Transverse colon (tissue), 4 donors: ENCODE measurements at regions not wholly inside any gene's neighbourhood (a gene's known extent, or its start where the extent isn't known, plus 50 kb on each side); places are given as distances from the start of the nearest gene placed in this dataset.

Source experiments
- EP300 ChIP-seq: sonication (generic); formaldehyde crosslinking; IDR thresholded peaks from one replicate; pipeline ENCODE4 v1.6.1; 2017; ENCODE audit warnings: antibody characterized with exemption, low read depth
- POLR2A ChIP-seq: fragments of 450-650 bp; IDR thresholded peaks from one replicate; pipeline ENCODE4 v1.6.1; 2016; ENCODE audit warnings: antibody characterized with exemption, mild to moderate bottlenecking, moderate library complexity
- POLR2AphosphoS5 ChIP-seq, 3 donors: sonication (generic); formaldehyde crosslinking; IDR thresholded peaks; one replicate each; pipeline ENCODE4 v1.6.1; 2016; ENCODE audit warnings: antibody characterized with exemption in 3 of 3
- TF ChIP-seq, protein P1 (sequence below), 5 experiments: fragments of 200-600 bp in 3 of 5; fragments of 450-650 bp in 2 of 5; sonication (generic) in 3 of 5; IDR thresholded peaks; 1 replicate in 2 of 5; 2 replicates in 3 of 5; pipeline ENCODE4 v1.5.1; 2016 to 2017; ENCODE audit warnings: antibody characterized with exemption in 5 of 5, inconsistent platforms in 3 of 5, mild to moderate bottlenecking in 2 of 5, moderate library complexity in 1 of 5

DNA sequence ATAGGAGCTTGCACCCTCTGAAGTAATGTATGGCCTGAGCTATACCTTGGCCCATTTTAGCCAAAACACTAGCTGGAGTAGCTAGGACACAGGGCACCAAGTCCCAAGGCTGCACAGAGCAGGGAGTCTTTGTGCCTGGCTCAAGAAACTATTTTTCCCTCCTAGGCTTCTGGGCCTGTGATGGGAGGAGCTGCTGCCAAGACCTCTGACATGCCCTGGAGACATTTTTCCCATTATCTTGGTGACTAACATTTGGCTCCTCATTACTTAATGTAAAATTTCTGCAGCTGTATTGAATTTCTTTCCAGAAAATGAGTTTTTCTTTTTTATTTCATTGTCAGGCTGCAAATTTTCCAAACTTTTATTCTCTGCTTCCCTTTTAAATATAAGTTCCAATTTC lies 1099.2 kb downstream of the CDH18 start:
- TF ChIP-seq, protein P1, sequence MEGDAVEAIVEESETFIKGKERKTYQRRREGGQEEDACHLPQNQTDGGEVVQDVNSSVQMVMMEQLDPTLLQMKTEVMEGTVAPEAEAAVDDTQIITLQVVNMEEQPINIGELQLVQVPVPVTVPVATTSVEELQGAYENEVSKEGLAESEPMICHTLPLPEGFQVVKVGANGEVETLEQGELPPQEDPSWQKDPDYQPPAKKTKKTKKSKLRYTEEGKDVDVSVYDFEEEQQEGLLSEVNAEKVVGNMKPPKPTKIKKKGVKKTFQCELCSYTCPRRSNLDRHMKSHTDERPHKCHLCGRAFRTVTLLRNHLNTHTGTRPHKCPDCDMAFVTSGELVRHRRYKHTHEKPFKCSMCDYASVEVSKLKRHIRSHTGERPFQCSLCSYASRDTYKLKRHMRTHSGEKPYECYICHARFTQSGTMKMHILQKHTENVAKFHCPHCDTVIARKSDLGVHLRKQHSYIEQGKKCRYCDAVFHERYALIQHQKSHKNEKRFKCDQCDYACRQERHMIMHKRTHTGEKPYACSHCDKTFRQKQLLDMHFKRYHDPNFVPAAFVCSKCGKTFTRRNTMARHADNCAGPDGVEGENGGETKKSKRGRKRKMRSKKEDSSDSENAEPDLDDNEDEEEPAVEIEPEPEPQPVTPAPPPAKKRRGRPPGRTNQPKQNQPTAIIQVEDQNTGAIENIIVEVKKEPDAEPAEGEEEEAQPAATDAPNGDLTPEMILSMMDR (IDR thresholded peaks at IDR 0.05), result no peak
- no peak for TF ChIP-seq POLR2A
- no peak for TF ChIP-seq POLR2AphosphoS5 (IDR thresholded peaks at IDR 0.05)
- no peak for TF ChIP-seq EP300
